ENCODE measurements at regions not wholly inside any gene's neighbourhood (a gene's known extent, or its start where the extent isn't known, plus 50 kb on each side); places are given as distances from the start of the nearest gene placed in this dataset.

DNA sequence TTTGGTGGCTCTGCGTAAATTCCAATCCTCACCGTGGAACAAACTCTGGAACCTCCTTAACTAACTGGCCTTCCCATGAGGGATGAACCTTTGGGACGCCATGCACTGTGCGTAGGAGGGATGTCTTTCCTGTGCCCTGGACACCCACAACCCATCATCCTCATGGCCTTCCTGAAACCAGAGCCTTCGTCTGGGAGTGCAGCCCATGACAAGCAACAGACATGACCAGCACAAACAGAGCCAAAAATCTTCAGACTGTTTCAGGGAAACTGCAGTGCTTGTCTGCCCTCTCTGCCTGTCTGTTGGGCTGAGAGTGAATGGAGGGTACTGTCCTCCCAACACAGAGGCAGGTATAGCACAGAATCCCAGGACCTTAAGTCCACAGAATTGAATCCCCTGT is 61.1 kb upstream of the BOC start:
- H3K23ac ChIP-seq (ENCODE audit: low read depth, low read length): no peak overlapping the region
- no peak overlapping the region for H3K4ac ChIP-seq (ENCODE audit: low read depth, low read length)
- ChIA-PET POLR2A (ENCODE audit: unreplicated experiment) (no interaction called here), CTCF (no interaction called here)
- H2BK20ac ChIP-seq (ENCODE audit: low read depth, low read length): no peak overlapping the region
- BruUV-seq (replicated peaks): no TSS peak
- dilution Hi-C loops (cut with HindIII; ENCODE audit: low sequenced_read_pairs, unreplicated experiment): no loop called here
- H4K20me1 ChIP-seq (ENCODE audit: insufficient read depth, low read length): no peaks in the 10 kb centered on the region
- no peak overlapping the region for H3K14ac ChIP-seq (replicated peaks; ENCODE audit: low read depth, low read length)
- ATAC-seq (ENCODE audit: low read depth) (no peak), DNase-seq (no peak)
- no peak overlapping the region for H2AK5ac ChIP-seq (ENCODE audit: low read depth, low read length)
- H3K27me3 ChIP-seq (ENCODE audit: control insufficient read depth, insufficient read depth, low read length): peaks cover 18% of the 10 kb centered on the region
- in situ Hi-C loops (cut with MboI; ENCODE audit: low sequenced_read_pairs): no loop called here
- intact Hi-C loops (cut with micrococcal nuclease): no loop called here
- H3K36me3 ChIP-seq (ENCODE audit: control insufficient read depth, insufficient read depth, low read length): no peaks in the 10 kb centered on the region
- TF ChIP-seq MXI1 (IDR thresholded peaks at IDR 0.05; ENCODE audit: borderline replicate concordance, low read depth, low read length): no peak
- TF ChIP-seq NFE2L2 (IDR thresholded peaks at IDR 0.05; ENCODE audit: low read depth, low read length): no peak
- TF ChIP-seq CEBPB (IDR thresholded peaks at IDR 0.05; ENCODE audit: low read depth, low read length): no peak
- no peak for TF ChIP-seq RCOR1 (IDR thresholded peaks at IDR 0.05; ENCODE audit: insufficient replicate concordance, low read length)
- no peak for TF ChIP-seq MAZ (IDR thresholded peaks at IDR 0.05; ENCODE audit: borderline replicate concordance, low read depth, low read length)
- no peak for TF ChIP-seq FOS (IDR thresholded peaks at IDR 0.05; ENCODE audit: low read depth, low read length)
- no peak for TF ChIP-seq BHLHE40 (IDR thresholded peaks at IDR 0.05; ENCODE audit: low read depth, low read length)
- no peak for TF ChIP-seq RAD21 (IDR thresholded peaks at IDR 0.05; ENCODE audit: low read length)
- no peak for TF ChIP-seq MAFK (IDR thresholded peaks at IDR 0.05; ENCODE audit: low read depth, low read length)
- TF ChIP-seq, protein P1, sequence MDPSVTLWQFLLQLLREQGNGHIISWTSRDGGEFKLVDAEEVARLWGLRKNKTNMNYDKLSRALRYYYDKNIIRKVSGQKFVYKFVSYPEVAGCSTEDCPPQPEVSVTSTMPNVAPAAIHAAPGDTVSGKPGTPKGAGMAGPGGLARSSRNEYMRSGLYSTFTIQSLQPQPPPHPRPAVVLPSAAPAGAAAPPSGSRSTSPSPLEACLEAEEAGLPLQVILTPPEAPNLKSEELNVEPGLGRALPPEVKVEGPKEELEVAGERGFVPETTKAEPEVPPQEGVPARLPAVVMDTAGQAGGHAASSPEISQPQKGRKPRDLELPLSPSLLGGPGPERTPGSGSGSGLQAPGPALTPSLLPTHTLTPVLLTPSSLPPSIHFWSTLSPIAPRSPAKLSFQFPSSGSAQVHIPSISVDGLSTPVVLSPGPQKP (IDR thresholded peaks at IDR 0.05; ENCODE audit: borderline replicate concordance, low read depth, low read length): no peak
- TF ChIP-seq, protein P2, sequence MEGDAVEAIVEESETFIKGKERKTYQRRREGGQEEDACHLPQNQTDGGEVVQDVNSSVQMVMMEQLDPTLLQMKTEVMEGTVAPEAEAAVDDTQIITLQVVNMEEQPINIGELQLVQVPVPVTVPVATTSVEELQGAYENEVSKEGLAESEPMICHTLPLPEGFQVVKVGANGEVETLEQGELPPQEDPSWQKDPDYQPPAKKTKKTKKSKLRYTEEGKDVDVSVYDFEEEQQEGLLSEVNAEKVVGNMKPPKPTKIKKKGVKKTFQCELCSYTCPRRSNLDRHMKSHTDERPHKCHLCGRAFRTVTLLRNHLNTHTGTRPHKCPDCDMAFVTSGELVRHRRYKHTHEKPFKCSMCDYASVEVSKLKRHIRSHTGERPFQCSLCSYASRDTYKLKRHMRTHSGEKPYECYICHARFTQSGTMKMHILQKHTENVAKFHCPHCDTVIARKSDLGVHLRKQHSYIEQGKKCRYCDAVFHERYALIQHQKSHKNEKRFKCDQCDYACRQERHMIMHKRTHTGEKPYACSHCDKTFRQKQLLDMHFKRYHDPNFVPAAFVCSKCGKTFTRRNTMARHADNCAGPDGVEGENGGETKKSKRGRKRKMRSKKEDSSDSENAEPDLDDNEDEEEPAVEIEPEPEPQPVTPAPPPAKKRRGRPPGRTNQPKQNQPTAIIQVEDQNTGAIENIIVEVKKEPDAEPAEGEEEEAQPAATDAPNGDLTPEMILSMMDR (conservative IDR thresholded peaks at IDR 0.05; ENCODE audit: low read depth, low read length): no peak
- no peak for TF ChIP-seq CHD1 (IDR thresholded peaks at IDR 0.05; ENCODE audit: low read depth, low read length)
- TF ChIP-seq, protein P3, sequence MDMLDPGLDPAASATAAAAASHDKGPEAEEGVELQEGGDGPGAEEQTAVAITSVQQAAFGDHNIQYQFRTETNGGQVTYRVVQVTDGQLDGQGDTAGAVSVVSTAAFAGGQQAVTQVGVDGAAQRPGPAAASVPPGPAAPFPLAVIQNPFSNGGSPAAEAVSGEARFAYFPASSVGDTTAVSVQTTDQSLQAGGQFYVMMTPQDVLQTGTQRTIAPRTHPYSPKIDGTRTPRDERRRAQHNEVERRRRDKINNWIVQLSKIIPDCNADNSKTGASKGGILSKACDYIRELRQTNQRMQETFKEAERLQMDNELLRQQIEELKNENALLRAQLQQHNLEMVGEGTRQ (IDR thresholded peaks at IDR 0.05; ENCODE audit: low read depth, low read length): no peak
- TF ChIP-seq POLR2A (IDR thresholded peaks at IDR 0.05; ENCODE audit: low read depth, low read length): no peak
- TF ChIP-seq RFX5 (IDR thresholded peaks at IDR 0.05; ENCODE audit: low read depth, low read length): no peak
- no peak for TF ChIP-seq SMC3 (IDR thresholded peaks at IDR 0.05; ENCODE audit: low read depth, low read length)
- no peak overlapping the region for H3K56ac ChIP-seq (ENCODE audit: extremely low read depth, insufficient read depth, low read length)
- H2BK15ac ChIP-seq (ENCODE audit: low read depth, low read length): no peak overlapping the region
- H3K4me1 ChIP-seq (ENCODE audit: control insufficient read depth, insufficient read depth, low read length): peaks cover 4% of the 10 kb centered on the region; the same call in 1 of the 2 replicates
- no peak overlapping the region for H3K9ac ChIP-seq (ENCODE audit: low read depth, low read length)
- H3K4me3 ChIP-seq (ENCODE audit: insufficient read depth, low read depth, low read length): no peak overlapping the region
- H2BK5ac ChIP-seq (ENCODE audit: low read depth, low read length, poor library complexity, severe bottlenecking): no peak overlapping the region
- H4K8ac ChIP-seq (ENCODE audit: low read depth in 2 of 2, low read length in 2 of 2): no peak overlapping the region
- WGBS, 2 experiments (ENCODE audit: extremely low coverage in 2 of 2, insufficient read length in 1 of 2): no CpG with 5 or more reads among the region's 5 CpGs
- H3K4me2 ChIP-seq (ENCODE audit: low read depth, low read length): no peak overlapping the region
- H2BK120ac ChIP-seq (ENCODE audit: low read depth, low read length): no peak overlapping the region
- H3K79me1 ChIP-seq (ENCODE audit: low read depth in 1 of 2, low read length in 2 of 2): no peaks in the 10 kb centered on the region
- H2AFZ ChIP-seq (replicated peaks; ENCODE audit: low read length, poor library complexity): no peak overlapping the region
- no peaks in the 10 kb centered on the region for H3K9me1 ChIP-seq (ENCODE audit: insufficient read depth, low read length)
- H3K27ac ChIP-seq (ENCODE audit: insufficient read depth, low read length): no peak overlapping the region
- no peak overlapping the region for H2AK9ac ChIP-seq (replicated peaks; ENCODE audit: low read depth, low read length, poor library complexity)
- no peak overlapping the region for H4K5ac ChIP-seq (ENCODE audit: low read depth, low read length)
- no peak overlapping the region for H3K18ac ChIP-seq (ENCODE audit: low read depth, low read length)
- no peaks in the 10 kb centered on the region for H3K9me3 ChIP-seq (ENCODE audit: control insufficient read depth, insufficient read depth, low read length)
- no peak overlapping the region for H4K91ac ChIP-seq (ENCODE audit: insufficient read depth, low read depth, low read length)

Data from IMR-90 (cell line).